Tibial artery (tissue), 4 donors: ENCODE measurements at regions not wholly inside any gene's neighbourhood (a gene's known extent, or its start where the extent isn't known, plus 50 kb on each side); places are given as distances from the start of the nearest gene placed in this dataset.

Experiments
- DNase-seq, 2 donors: peaks; one replicate each; pipeline ENCODE4 v3.0.0-alpha.2; 2019
- H3K27ac ChIP-seq, 2 donors: fragments of 200-600 bp; sonication (generic) in 1 of 2; 1 replicate in 1 of 2; 2 replicates in 1 of 2; pipeline ENCODE4 v1.5.1; 2018 to 2019; ENCODE audit warnings: mild to moderate bottlenecking in 1 of 2
- H3K27me3 ChIP-seq, 2 donors: fragments of 200-600 bp; sonication (generic) in 1 of 2; one replicate each; pipeline versions ENCODE4 v1.5.1 to v1.6.0; 2016 to 2019
- H3K36me3 ChIP-seq, 3 donors: fragments of 200-600 bp; sonication (generic) in 2 of 3; one replicate each; pipeline ENCODE4 v1.5.1; 2016 to 2019; ENCODE audit warnings: mild to moderate bottlenecking in 2 of 3
- H3K4me1 ChIP-seq, 4 donors: fragments of 200-600 bp; sonication (generic) in 2 of 4; 1 replicate in 3 of 4; 2 replicates in 1 of 4; pipeline ENCODE4 v1.5.1; 2016 to 2019
- H3K4me3 ChIP-seq, 2 donors: fragments of 200-600 bp; sonication (generic) in 1 of 2; 1 replicate in 1 of 2; 2 replicates in 1 of 2; pipeline ENCODE4 v1.5.1; 2018 to 2019; ENCODE audit warnings: mild to moderate bottlenecking in 2 of 2
- H3K9me3 ChIP-seq, 3 donors: fragments of 200-600 bp; sonication (generic) in 1 of 3; one replicate each; pipeline ENCODE4 v1.5.1; 2016 to 2019
- intact Hi-C: fragments of 100-400 bp; cut with DNase I; formaldehyde crosslinking; loops from one replicate; pipeline ENCODE4 v1.15.0; 2023; ENCODE audit warnings: low total_unique reads
- TF ChIP-seq, protein P1 (sequence below), 2 experiments: fragments of 200-600 bp in 1 of 2; fragments of 450-650 bp in 1 of 2; IDR thresholded peaks; one replicate each; pipeline ENCODE4 v1.5.1; 2017 to 2019; ENCODE audit warnings: antibody characterized with exemption in 2 of 2, mild to moderate bottlenecking in 1 of 2, moderate library complexity in 1 of 2

DNA sequence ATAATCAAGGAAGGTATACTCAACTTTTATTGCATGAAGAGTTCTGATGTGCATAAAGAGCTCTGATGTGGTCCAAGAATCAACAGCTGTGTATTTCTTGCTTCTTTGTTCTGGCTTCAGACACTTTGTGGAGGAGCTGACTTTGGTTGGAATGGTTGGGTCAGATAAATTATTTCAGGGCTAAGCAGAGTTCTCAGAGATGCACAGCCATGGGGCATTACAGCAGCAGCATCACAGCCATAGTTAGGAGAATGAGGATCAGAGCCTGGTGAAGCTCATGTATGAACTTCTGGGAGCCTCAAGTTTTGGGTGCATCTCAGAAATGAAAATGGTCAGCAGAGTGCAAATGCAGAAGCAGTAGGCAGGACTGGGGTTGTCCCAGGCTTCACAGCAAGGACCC is 267.4 kb upstream of the RUNX1 start:
- DNase-seq: no peak
- Histone ChIP-seq H3K9me3 (no peaks in the 10 kb centered on the region), H3K27ac (no peak overlapping the region), H3K4me3 (no peak overlapping the region), H3K4me1 (no peaks in the 10 kb centered on the region), H3K27me3 (no peaks in the 10 kb centered on the region), H3K36me3 (no peaks in the 10 kb centered on the region)
- intact Hi-C loops: no loop called here
- TF ChIP-seq, protein P1, sequence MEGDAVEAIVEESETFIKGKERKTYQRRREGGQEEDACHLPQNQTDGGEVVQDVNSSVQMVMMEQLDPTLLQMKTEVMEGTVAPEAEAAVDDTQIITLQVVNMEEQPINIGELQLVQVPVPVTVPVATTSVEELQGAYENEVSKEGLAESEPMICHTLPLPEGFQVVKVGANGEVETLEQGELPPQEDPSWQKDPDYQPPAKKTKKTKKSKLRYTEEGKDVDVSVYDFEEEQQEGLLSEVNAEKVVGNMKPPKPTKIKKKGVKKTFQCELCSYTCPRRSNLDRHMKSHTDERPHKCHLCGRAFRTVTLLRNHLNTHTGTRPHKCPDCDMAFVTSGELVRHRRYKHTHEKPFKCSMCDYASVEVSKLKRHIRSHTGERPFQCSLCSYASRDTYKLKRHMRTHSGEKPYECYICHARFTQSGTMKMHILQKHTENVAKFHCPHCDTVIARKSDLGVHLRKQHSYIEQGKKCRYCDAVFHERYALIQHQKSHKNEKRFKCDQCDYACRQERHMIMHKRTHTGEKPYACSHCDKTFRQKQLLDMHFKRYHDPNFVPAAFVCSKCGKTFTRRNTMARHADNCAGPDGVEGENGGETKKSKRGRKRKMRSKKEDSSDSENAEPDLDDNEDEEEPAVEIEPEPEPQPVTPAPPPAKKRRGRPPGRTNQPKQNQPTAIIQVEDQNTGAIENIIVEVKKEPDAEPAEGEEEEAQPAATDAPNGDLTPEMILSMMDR (IDR thresholded peaks at IDR 0.05): no peak

DNA sequence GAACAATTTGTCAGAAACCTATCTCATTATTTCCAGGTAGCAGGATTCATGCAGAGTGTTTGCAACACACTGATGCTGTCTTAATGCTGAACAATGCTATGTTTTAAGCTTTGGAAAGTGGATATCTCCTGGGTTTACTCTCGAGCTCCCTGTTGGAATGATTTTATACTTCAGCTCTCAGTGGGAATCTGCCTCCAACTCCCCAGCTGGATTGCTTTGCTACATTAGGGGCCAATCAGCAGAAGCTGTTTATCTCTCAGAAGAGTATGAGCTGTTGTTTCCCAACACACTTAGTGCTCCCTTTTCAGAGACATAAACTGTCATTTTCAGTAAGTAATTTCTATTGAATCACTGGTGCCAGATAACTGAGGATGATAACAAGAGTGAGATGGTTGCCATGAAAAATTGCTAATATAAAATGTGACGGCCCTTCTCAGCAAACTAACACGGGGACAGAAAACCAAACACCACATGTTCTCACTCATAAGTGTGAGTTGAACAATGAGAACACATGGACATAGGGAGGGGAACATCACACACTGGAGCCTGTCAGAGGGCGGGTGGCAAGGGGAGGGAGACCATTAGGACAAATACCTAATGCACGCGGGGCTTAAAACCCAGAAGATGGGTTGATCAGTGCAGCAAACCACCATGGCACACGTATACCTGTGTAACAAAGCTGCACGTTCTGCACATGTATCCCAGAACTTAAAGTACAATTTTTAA is 265.9 kb upstream of the RUNX1 start:
- intact Hi-C loops: no loop called here
- TF ChIP-seq, protein P1 (IDR thresholded peaks at IDR 0.05): no peak
- Histone ChIP-seq H3K4me3 (no peak overlapping the region), H3K4me1 (no peaks in the 10 kb centered on the region), H3K36me3 (no peaks in the 10 kb centered on the region), H3K27ac (no peak overlapping the region), H3K27me3 (no peaks in the 10 kb centered on the region), H3K9me3 (no peaks in the 10 kb centered on the region)
- no peak for DNase-seq

DNA sequence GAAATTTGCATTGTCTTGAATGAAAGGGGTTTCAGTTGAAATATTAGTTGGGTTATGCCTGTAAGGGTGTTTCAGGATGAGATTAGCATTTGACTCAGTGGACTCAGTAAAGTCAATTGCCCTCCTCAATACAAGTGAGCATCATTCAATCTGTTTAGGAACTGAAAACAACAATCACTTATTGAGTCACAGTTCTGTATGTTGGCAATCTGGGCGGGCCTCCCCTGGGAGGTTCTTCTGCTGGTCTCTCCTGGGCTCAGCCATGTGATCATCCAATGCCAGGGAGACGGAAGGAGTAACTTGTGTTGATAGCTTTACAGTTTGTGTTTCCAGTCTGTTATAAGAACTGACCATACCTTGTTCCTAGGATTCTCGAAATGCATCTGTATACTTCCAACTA is 262.9 kb upstream of the RUNX1 start:
- Histone ChIP-seq H3K9me3 (peaks cover 0 to 5% (median 0%) of the 10 kb centered on the region in 3 donors), H3K4me1 (no peaks in the 10 kb centered on the region), H3K4me3 (no peak overlapping the region), H3K36me3 (no peaks in the 10 kb centered on the region), H3K27ac (no peak overlapping the region), H3K27me3 (no peaks in the 10 kb centered on the region)
- intact Hi-C loops: no loop called here
- TF ChIP-seq, protein P1 (IDR thresholded peaks at IDR 0.05): no peak
- no peak for DNase-seq

DNA sequence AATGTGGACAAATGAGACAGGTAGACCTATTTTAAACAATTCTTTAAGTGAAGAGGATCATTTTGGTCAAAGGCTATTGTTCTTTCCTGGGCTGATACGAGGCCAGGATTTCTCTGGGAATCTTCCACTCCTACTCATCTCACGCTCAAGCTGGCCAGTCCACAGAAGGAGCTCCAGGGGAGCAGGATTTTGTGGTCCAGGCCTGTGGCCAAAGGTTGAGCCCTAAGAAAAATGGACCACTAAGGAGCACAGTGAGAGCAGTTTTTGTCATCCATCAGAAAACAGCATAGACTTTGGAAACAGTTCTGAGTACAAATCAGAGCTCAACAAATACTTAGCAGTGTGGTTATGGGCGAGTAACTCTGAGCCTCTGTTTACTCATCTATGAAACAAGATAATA is 260.2 kb upstream of the RUNX1 start:
- Histone ChIP-seq H3K4me1 (no peaks in the 10 kb centered on the region), H3K4me3 (no peak overlapping the region), H3K9me3 (peaks cover 0 to 5% (median 0%) of the 10 kb centered on the region in 3 donors), H3K27ac (no peak overlapping the region), H3K27me3 (no peaks in the 10 kb centered on the region), H3K36me3 (no peaks in the 10 kb centered on the region)
- intact Hi-C loops: no loop called here
- DNase-seq: no peak
- TF ChIP-seq, protein P1 (IDR thresholded peaks at IDR 0.05): no peak

DNA sequence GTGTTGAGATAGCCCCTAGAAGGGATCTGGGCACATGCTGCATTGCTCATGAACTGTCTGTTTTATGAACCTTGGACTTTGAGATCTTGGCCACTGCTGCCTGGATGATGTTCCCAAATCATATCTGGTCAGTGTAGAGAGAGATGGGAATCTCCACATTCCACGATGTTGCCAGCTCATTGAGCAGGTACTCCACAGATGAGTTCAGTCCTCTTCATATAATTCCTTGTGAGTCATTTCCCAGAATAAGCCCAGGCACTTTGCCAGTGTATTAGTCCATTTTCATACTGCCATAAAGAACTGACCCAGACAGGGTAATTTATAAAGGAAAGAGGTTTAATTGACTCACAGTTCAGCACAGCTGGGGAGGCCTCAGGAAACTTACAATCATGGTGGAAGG is 254.0 kb upstream of the RUNX1 start:
- no peaks in the 10 kb centered on the region for H3K36me3 ChIP-seq
- intact Hi-C loops: no loop called here
- no peaks in the 10 kb centered on the region for H3K4me1 ChIP-seq
- H3K27ac ChIP-seq: no peak overlapping the region
- TF ChIP-seq, protein P1 (IDR thresholded peaks at IDR 0.05): no peak
- H3K9me3 ChIP-seq: no peaks in the 10 kb centered on the region
- H3K4me3 ChIP-seq: no peak overlapping the region
- no peak for DNase-seq
- no peaks in the 10 kb centered on the region for H3K27me3 ChIP-seq

DNA sequence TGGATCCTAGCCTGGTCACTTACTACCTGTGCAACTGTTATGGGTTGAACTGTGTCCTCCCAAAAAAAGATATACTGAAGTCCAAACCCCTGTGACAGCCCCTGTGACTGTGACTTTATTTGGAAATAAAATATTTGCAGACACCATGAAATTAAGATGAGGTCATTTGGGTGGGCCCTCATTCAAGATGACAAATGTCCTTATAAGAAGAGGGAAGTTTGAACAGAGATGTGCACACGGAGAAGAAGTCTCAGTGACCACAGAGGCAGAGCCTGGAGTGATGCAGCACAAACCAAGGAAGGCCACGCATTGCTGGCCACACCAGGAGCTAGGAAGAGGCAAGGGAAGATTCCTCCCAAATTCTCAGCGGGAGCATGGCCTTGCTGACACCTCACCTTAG is 249.7 kb upstream of the RUNX1 start:
- no peaks in the 10 kb centered on the region for H3K4me1 ChIP-seq
- H3K27me3 ChIP-seq: no peaks in the 10 kb centered on the region
- no peaks in the 10 kb centered on the region for H3K9me3 ChIP-seq
- TF ChIP-seq, protein P1 (IDR thresholded peaks at IDR 0.05): no peak
- no peaks in the 10 kb centered on the region for H3K36me3 ChIP-seq
- DNase-seq: no peak
- H3K27ac ChIP-seq: no peak overlapping the region
- intact Hi-C loops: no loop called here
- no peak overlapping the region for H3K4me3 ChIP-seq
